ENCODE measurements at regions not wholly inside any gene's neighbourhood (a gene's known extent, or its start where the extent isn't known, plus 50 kb on each side); places are given as distances from the start of the nearest gene placed in this dataset.

DNA sequence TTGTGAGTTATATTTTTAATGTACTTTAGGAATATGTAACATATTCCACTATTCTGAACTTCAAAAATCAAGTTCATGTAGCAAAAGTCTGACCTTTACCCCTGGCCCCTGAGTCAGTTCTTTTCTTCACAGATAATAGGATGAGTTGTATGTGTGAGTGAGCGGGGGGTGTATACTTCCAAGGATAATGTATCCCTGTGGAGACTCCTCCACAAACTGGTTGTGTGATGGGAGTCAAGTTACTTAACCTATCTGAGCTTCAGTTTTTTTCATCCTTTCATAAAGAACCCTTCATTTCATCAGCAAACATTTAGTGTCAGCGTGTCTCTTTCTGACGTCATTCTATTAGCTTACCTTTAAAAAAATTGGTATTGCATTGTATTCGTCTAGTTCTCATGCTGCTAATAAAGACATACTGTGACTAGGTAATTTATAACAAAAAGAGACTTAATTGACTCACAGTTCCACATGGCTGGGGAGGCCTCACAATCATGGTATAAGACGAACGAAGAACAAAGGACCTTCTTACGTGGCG lies 288.1 kb upstream of the GPC6 start:
- no peak for DNase-seq

DNA sequence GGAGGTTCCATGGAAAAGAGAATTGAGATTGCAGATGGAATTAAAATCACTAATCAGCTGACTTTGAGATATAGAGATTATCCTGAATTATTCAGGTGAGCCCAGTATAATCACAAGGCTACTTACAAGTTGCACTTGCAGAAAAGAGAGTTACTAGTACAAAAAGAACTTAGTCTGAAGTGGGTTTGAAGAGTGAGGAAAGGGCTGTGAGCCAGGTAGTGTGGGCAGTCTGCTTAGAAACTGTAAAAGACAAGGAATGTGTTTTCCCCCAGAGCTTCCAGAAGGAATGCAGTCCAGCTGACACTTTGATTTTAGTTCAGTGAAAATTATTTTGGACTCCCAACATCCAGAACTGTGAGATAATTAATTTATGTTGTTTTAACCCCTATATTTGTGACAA lies 285.4 kb upstream of the GPC6 start:
- no peak for DNase-seq

DNA sequence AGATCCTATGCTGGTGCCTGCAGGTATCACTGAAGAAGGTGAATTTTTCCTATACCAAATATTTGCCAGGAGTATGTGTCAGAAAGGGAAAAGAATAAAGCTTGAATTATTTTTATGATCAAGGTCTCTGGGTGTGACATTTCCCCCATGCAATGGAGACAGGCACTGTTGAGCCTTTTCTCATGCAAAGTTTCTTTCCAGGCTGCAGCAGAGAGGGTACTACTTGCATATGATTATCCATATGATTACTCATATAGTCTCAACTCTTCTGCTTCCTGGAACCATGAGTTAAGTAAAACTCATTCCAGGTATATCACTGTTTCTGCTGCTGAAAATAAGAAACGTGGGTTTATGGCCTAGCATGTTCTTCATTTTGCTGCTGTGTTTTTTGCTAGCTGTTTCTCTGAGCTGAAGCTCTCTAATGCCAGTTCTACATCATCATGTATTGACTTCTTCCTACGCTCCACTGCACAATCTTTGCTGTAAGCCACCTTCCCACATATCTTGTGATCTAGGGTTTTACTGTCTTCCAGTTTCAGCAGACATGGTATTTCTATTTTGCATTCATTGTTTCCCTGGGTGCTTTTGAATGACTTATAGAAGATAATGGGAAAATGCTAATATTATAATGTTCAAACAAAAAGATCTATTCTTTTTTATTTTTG lies 278.7 kb upstream of the GPC6 start:
- DNase-seq, result no peak

GRCh38 chr13:92950771-92951170 lies 275.8 kb upstream of the GPC6 start:
- DNase-seq, result no peak

DNA sequence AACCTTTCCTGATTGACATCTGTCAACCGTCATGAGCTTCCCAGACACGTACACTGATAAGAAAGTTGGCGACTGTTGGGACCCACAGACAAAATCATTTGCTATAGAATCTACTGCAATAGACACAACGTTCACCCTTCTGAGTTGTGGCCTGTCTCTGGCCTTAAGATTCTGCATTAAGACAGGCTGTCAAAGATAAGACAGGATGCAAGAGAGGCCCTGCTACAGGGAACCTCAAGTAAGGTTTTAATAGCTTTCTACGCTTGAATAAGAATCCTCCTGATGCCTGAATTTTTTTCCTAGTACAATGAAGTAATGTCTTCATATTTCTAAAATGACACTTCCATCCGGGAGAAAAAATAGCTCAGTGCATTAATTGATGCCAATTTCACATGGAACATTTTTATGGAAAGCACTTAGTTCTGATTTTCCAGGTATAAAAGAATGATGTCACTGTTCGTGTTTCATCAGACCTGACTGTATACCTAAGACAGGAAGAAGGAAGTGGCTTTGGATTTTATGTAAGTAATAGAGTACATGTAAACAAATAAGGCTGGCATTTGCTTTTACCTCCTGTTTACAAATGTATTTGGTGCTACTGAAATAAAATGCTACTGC lies 275.2 kb upstream of the GPC6 start:
- no peak for DNase-seq

GRCh38 chr13:92952161-92952560 lies 274.4 kb upstream of the GPC6 start:
- no peak for DNase-seq

DNA sequence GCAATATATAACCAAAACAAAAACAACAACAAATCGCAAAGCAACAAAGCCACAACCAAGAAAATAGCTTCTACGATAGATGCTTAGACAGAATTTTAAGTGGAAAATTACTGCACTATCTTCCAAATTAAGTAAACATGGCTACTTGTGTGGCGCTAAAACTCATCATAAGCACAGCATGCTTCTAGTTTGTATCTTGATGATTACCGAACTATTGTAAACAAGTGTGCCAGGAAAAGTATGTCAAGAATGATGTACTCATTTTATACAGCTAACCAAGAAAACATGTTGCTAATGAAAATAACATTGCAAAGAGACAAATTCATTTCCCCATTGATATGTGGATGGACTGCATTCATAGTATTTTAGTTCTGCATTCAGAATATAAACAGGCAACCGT lies 271.9 kb upstream of the GPC6 start:
- DNase-seq, result no peak

DNA sequence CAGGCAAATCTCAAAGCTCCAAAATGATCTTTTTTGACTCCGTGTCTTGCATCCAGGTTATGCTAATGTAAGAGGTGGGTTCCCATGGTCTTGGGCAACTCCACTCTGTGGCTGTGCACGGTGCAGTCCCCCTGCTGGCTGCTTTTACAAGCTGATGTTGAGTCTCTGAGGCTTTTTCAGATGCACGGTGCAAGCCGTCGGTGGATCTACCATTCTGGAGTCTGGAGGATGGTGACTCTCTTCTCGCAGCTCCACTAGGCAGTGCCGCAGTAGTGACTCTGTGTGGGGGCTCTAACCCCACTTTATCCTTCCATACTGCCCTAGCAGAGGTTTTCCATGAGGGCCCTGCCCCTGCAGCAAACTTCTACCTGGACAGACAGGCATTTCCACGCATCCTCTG lies 266.8 kb upstream of the GPC6 start:
- DNase-seq, result no peak

GRCh38 chr13:92963029-92963428 lies 263.6 kb upstream of the GPC6 start:
- DNase-seq, result no peak

DNA sequence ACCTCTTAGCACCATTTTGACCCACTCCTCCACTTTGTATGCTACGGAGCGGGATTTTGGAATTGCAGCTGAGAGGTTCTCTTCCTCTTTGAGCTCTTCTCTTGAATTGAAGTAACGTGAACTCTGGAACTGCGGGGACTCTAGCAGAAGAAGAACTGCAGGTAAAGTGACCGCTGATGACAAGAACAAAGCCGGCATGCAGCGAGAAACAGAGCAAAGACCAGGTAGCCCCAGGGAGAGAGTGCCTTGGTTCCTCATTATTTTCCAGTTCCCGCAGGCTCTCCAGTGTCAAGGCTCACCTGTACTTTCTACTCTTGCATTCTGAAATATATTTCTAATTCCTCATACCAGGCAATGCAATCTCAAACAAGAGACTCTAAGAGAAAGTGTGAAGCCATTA lies 260.3 kb upstream of the GPC6 start:
- DNase-seq, result no peak

DNA sequence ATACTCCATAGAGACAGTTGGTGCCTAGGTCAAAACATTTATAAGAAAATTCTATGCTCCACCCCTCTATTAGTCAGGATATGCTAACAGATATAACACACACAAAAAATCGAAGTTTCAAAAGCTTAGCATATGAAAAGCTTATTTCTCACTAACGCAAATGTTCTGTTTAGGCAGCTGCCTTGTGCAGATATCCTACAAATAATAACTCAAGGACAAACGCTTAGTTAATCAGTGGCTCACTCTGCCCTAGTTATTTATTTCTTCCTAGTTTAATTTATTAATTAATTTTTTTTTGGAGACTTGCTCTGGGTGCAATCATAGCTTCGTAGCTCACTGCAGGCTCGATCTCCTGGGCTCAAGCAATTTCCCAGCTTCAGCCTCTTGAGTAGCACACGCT lies 259.7 kb upstream of the GPC6 start:
- no peak for DNase-seq

DNA sequence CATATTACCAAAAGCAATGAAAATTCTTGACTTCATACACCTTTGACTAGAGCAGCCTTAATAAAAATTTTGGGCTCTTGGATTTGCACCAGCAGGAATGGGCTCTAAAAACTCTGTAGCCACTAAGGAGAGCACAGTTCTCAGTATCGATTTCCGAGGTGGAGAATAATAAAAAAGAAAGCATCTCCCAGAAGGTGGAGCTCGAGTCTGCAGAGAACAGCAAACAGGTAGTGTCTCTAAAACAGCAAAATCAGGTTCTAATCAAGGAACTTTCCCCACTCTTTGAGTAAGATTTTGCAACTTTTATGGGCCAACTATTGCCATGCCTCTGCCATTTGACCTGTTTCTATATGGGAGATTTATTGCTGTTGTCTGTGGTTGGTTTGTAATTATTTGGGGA lies 258.7 kb upstream of the GPC6 start:
- DNase-seq, result no peak

DNA sequence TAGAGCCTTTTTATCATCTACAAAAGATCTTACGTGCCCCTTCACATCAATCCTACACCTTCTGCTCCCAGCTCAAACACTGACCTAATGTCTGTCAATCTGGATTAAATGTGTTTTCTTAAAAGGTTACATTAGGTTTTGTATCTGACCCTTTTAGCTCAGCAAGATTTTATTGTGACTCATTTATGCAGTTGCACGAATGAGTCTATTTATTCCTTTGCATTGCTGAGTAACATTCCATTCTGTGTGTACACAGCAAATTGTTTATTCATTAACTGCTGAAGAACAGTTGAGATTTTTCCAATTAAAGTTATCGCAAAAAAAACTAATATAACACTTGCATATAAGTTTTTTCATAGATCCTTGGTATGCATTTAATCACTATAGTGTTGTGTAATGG lies 253.9 kb upstream of the GPC6 start:
- no peak for DNase-seq

DNA sequence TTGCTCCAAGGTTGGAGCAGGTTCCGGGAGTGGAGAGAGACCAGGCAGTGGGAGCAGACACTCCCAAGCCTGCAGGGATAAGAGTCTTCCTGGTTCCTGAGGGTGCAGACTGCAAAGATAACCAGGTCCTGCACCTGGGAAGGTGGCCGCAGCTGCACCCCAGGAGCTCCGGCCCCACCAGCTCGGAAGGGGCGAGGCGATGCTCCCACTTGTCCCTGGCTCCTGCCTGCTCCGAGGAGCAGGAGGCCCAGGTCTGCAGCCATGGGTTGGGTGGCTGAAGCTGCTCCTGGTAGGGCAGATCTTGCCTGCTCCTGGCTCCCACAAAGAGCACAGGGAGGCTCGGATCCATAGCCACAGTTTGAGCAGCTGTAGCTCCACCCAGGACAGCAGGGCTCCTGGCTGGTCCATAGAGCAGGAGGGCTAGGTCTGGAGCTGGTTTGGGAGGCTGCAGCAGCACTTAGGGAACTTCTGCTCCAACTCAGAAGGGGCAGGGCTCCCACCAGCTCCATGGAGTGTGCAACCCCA lies 251.6 kb upstream of the GPC6 start:
- no peak for DNase-seq

DNA sequence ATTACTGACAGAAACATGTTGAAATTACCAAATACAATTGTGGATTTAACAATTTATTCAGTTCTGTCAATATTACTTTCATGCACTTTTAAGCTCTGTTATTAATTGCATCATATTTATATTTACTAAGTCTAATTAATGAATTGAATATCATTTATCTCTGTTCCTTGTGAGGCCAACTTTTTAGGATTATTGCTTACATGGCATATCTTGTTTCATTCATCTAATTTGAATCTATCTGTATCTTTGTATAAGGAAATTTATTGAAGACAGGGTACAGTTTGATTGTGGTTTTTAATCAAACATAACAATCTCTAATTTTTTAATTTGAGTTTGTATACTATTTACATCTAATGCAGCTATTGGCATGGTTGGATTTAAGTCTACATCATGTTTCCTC lies 249.9 kb upstream of the GPC6 start:
- no peak for DNase-seq

- no peak for DNase-seq
Measured at GRCh38 chr13:92984151-92984550, 242.5 kb upstream of the GPC6 start.

DNA sequence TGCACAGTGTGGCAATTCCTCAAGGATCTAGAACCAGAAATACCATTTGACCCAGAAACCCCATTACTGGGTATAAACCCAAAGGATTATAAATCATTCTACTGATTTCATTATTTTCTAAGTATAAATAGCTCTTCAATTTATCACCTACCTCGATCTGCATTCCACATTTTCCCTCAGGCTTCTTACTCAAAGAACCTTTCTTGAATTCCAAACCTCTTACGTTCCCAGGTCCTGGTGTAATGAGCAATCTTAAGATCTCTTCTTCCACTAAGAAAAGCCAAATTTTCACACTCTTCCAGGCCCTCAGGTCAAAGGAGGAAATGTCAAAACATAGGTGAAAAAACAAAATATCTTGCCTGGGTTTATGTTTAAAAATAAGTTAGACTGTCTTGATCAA lies 237.3 kb upstream of the GPC6 start:
- DNase-seq, result no peak

DNA sequence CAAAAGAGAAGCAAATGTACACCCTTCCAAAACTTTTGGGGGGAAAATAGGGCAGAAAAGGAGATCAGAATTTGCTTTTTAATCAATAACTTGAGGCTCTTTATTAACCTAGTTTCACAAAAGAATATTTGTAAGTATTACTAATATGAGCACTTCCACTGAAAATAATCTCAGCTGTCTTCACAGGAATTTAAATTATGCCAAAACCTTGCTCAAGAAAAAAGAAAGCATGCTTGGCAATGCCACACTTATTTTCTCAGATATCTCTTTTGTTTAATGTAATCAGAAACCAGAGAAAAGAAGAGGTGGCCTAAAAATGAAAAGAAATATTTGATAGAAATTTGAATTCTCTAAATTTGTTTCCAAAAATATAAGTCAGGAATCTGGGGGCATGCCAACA lies 234.9 kb upstream of the GPC6 start:
- no peak for DNase-seq

- no peak for DNase-seq
Measured at GRCh38 chr13:92994056-92994455, 232.6 kb upstream of the GPC6 start.

DNA sequence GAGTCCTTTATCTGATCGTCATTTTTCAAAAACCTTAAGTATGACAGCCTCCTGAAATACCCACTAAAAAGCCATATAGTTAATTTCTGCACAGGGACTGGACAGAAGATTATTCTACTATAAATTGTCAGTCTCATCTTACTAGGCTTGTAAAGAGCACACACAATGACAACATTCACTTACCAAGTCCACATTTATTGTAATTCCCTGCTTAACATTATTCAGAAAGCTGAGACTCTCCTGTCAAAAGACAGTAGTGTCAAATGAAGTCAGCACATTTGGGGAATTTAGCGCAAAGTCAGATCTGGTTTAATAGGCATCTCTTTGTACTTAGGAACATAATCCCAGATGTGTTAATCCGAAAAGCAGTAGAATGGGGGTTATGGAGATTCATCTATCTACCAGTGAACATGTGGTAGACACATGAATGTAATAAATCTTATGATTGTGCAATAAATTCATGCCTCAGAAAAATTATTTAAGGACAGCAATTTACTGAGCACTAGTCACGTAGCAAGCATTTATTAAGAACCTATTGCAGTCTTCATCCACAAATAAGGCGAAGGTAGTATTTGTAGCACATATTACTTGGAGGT lies 224.6 kb upstream of the GPC6 start:
- no peak for DNase-seq

GRCh38 chr13:93003531-93003930 lies 223.1 kb upstream of the GPC6 start:
- no peak for DNase-seq

- no peak for DNase-seq
Measured at GRCh38 chr13:93004919-93005318, 221.7 kb upstream of the GPC6 start.

- no peak for DNase-seq
Measured at GRCh38 chr13:93007928-93008327, 218.7 kb upstream of the GPC6 start.

GRCh38 chr13:93017493-93018112 lies 209.0 kb upstream of the GPC6 start:
- no peak for DNase-seq

All from NCI-H2107 (cell line).